GM20000 (cell line): ENCODE measurements at regions not wholly inside any gene's neighbourhood (a gene's known extent, or its start where the extent isn't known, plus 50 kb on each side); places are given as distances from the start of the nearest gene placed in this dataset.

Experiments used
- DNase-seq: peaks from one replicate; pipeline ENCODE4 v3.0.0; 2012; ENCODE audit warnings: low spot score
- TF ChIP-seq, protein P1 (sequence below): IDR thresholded peaks from 2 replicates; pipeline ENCODE4 v1.5.1; 2012; ENCODE audit warnings: mild to moderate bottlenecking, control low read depth; ENCODE audit errors: extremely low read depth, missing control alignments

DNA sequence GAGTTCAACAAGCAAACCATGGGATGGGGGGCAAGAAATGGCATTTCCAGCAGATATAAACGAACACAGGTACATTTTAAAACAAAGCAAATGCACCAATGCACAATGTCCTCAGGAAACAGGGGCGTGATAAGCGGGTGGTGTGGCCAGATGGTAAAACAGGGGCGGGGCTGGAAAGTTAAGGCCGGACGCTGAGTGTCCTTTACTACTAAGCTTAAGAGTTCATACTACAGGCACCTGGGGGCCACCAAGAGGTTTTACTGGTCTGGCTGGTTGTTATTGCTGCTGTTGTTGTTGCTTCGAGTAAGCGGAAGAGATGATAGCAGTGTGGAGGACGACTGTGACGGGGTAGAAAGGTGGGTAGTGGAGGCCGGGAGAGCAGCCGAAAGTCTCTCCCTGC, 99.8 kb downstream of the ATPSCKMT start:
- DNase-seq, result no peak
- TF ChIP-seq, protein P1, sequence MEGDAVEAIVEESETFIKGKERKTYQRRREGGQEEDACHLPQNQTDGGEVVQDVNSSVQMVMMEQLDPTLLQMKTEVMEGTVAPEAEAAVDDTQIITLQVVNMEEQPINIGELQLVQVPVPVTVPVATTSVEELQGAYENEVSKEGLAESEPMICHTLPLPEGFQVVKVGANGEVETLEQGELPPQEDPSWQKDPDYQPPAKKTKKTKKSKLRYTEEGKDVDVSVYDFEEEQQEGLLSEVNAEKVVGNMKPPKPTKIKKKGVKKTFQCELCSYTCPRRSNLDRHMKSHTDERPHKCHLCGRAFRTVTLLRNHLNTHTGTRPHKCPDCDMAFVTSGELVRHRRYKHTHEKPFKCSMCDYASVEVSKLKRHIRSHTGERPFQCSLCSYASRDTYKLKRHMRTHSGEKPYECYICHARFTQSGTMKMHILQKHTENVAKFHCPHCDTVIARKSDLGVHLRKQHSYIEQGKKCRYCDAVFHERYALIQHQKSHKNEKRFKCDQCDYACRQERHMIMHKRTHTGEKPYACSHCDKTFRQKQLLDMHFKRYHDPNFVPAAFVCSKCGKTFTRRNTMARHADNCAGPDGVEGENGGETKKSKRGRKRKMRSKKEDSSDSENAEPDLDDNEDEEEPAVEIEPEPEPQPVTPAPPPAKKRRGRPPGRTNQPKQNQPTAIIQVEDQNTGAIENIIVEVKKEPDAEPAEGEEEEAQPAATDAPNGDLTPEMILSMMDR, result no peak

DNA sequence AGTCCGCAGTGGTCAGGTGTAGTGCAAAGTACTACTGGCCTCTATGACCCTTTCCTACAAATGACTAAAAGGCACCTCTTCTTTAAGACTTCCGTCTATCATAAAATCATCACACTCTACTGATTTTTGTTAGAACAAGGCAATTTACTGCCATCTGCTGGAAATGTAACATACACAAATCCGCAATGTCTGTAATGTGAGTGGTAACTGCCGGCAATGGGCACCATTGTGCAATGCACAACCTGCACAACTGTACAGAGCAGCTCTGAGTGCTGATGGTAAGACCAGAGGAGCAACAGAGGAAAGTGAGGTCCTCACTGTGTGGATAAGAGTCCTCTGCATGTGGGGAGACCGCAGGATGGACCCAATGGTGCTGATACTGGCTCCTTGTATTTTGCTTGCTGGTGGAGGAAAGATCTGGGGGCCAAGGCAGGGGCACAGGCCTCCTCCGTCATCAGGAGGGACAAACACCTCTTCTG, 103.7 kb downstream of the ATPSCKMT start:
- no peak for DNase-seq
- TF ChIP-seq, protein P1, result no peak

DNA sequence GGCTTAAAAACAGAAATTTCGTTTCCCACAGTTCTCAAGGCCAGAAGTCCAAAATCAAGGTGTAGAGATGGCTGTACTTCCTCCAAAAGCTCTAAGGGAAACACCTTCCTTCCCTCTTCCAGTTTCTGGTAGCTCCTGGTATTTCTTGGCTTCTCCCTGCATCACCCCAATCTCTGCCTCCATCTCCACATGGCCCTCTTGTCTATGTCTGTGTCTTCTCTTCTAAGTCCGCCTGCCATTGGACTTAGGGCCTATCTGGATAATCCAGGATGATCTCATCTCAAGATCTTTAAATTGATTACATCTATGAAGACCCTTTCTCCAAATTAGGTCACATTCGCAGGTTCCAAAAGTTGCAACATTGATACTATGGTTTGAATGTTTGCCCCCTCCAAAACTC, 105.6 kb downstream of the ATPSCKMT start:
- TF ChIP-seq, protein P1, result no peak
- DNase-seq, result no peak

DNA sequence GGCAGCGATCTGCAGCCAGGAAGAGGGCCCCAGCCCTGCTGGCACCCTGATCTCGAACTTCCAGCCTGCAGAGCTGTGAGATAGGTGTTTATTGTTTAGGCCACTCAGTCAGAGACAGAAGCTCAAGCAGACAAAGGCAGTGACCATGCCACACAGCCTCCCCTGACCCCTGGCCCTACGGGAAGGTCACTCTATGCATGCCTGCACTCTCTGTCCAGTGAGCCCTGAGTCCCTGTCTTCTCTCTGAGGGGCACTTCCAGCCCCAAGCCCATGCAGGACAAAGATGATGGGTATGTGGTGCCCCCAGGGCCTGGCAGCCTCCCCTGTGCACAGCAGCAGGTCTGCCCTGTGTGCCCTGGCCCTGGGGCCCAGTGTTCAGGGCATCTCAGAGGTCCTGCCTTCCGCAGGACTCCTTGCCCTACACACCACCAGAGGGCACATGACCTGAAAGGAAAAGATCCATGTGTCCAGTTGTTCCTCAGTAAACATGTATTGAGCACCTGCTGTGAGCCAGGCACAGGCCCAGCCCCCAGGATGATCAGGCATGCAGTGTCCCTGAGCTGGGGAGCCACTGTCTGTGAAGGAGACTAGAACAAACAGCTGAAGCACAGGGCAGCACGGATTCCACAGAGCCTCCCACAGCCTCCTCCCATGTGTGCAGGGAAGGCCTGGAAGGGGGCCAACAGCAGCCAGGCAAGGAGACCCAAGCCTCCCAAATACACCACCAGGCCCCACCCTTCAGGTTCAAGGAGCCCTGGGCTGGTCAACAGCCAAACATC, 109.3 kb downstream of the ATPSCKMT start:
- TF ChIP-seq, protein P1, result no peak
- DNase-seq, result no peak

DNA sequence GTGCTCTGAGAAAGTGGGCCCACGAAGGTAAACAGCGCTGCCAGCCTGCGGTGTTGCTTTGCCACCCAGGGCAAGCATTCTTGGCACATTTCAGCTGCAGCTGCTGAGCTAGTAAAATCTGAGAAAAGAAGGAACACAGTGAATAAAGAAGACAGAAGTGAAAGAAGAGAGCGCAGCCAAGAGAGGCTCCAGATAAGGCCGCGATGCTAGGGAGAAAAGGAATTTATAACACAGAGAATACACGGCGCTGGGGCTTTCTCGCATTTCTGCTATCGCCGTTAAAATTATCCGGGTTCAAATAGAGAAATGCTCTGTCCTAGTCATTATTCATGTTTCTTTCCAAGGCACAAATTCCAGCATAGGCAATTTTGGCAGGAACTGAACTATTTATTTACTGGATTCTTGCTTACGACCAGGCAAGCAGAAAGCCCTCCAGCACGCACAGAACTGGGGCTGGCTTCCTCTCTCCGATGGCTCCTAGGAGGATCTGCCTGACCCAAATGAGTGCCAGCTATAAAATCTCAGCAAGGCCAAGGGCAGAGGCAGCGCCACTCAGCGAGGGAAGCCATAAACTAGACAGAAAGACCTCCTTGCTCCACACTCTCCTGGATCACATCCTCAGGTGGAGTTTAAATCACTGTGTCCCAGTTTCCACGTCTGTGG, 111.2 kb downstream of the ATPSCKMT start:
- TF ChIP-seq, protein P1, result no peak
- no peak for DNase-seq

DNA sequence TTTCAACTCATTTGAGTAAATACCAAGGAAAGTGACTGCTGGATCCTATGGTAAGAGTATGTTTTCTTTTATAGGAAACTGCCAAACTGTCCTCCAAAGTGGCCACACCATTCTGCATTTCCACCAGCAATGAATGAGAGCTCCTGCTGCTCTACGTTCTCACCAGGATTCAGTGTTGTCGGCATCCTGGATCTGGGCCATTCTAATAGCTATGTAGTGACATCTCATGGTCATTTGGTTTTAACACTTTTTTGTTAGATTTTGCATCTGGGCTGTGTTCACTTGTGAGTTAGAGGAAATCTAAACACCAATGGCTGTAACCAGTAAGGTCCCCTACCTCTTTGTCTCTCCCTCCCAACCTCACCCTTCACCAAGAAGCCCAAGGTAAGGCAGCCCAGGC, 115.9 kb downstream of the ATPSCKMT start:
- TF ChIP-seq, protein P1, result no peak
- no peak for DNase-seq

DNA sequence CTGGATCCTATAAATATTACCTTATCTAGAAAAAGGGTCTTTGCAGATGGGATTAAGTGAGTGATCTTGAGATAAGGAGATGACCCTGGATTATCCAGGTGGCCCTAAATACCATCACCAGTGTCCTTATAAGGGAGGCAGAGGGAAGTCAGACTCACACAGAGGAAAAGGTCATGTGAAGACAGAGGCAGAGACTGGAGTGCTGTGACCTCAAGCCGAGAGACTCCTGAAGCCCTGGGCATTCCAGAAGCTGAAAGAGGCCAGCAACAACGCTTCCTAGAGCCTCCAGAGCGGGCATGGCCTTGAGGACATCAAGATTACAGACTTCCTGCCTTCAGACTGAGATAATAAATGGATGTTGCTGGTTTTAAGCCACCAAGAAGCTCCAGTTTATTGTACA, 118.8 kb downstream of the ATPSCKMT start:
- TF ChIP-seq, protein P1, result no peak
- DNase-seq, result no peak
